RKO (cell line): ENCODE measurements at regions not wholly inside any gene's neighbourhood (a gene's known extent, or its start where the extent isn't known, plus 50 kb on each side); places are given as distances from the start of the nearest gene placed in this dataset.
A peak's percentile ranks its signal among the peaks of the same experiment; 100 is the strongest.

Experiments used
- DNase-seq: peaks from one replicate; pipeline ENCODE4 v3.0.0-alpha.2; 2016; ENCODE audit warnings: low spot score

GRCh38 chr1:175865041-175865766, 121.8 kb upstream of the TNR start:
- no peak for DNase-seq

- no peak for DNase-seq
These were observed 121.2 kb upstream of the TNR start for GRCh38 chr1:175864625-175865024.

GRCh38 chr1:175864183-175864582, 120.8 kb upstream of the TNR start:
- DNase-seq: no peak

- no peak for DNase-seq
These were observed 120.1 kb upstream of the TNR start for GRCh38 chr1:175863299-175864050.

- no peak for DNase-seq
These were observed 119.0 kb upstream of the TNR start for GRCh38 chr1:175862408-175862807.

GRCh38 chr1:175861626-175862367, 118.4 kb upstream of the TNR start:
- no peak for DNase-seq

GRCh38 chr1:175857756-175858155, 114.4 kb upstream of the TNR start:
- no peak for DNase-seq

- DNase-seq: no peak
These were observed 110.3 kb upstream of the TNR start for GRCh38 chr1:175853681-175854080.

- no peak for DNase-seq
These were observed 108.4 kb upstream of the TNR start for GRCh38 chr1:175851749-175852148.

GRCh38 chr1:175848329-175848728, 104.9 kb upstream of the TNR start:
- no peak for DNase-seq

- DNase-seq: no peak
These were observed 102.6 kb upstream of the TNR start for GRCh38 chr1:175845985-175846384.

- DNase-seq: no peak
These were observed 101.9 kb upstream of the TNR start for GRCh38 chr1:175845338-175845737.

GRCh38 chr1:175844877-175845276, 101.5 kb upstream of the TNR start:
- DNase-seq: no peak

- no peak for DNase-seq
These were observed 99.2 kb upstream of the TNR start for GRCh38 chr1:175842550-175842949.

- DNase-seq: no peak
These were observed 98.4 kb upstream of the TNR start for GRCh38 chr1:175841738-175842187.

GRCh38 chr1:175840787-175841186, 97.4 kb upstream of the TNR start:
- DNase-seq: no peak

- peak; percentile 16 for DNase-seq
These were observed 96.6 kb upstream of the TNR start for GRCh38 chr1:175839779-175840669.

GRCh38 chr1:175834597-175834996, 91.2 kb upstream of the TNR start:
- no peak for DNase-seq

- DNase-seq: no peak
These were observed 90.6 kb upstream of the TNR start for GRCh38 chr1:175833951-175834350.

GRCh38 chr1:175833502-175833901, 90.1 kb upstream of the TNR start:
- DNase-seq: no peak

- no peak for DNase-seq
These were observed 87.1 kb upstream of the TNR start for GRCh38 chr1:175830500-175830899.

- no peak for DNase-seq
These were observed 86.5 kb upstream of the TNR start for GRCh38 chr1:175829845-175830244.
